ENCODE measurements at regions not wholly inside any gene's neighbourhood (a gene's known extent, or its start where the extent isn't known, plus 50 kb on each side); places are given as distances from the start of the nearest gene placed in this dataset.
"Not testable (repeated sequence)": the region's sequence is repeated elsewhere in the genome, so short reads cannot be mapped to it uniquely, and the experiment has no call there.

GRCh38 chr7:119630406-119630969, 642.5 kb upstream of the KCND2 start:
- DNase-seq, result no peak

DNA sequence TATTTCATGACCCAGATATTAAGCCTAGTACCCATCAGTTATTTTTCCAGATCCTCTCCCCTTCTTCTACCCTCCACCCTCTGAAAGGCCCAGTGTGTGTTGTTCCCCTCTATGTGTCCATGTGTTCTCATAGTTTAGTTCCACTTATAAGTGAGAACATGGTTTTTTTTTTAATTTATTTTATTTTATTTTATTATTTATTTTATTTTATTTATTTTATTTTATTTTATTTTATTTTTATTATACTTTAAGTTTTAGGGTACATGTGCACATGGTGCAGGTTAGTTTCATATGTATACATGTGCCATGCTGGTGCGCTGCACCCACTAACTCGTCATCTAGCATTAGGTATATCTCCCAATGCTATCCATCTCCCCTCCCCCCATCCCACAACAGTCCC, 639.2 kb upstream of the KCND2 start:
- not testable (repeated sequence) for DNase-seq

GRCh38 chr7:119640326-119640725, 632.6 kb upstream of the KCND2 start:
- DNase-seq, result no peak

GRCh38 chr7:119640861-119641260, 632.1 kb upstream of the KCND2 start:
- no peak for DNase-seq

DNA sequence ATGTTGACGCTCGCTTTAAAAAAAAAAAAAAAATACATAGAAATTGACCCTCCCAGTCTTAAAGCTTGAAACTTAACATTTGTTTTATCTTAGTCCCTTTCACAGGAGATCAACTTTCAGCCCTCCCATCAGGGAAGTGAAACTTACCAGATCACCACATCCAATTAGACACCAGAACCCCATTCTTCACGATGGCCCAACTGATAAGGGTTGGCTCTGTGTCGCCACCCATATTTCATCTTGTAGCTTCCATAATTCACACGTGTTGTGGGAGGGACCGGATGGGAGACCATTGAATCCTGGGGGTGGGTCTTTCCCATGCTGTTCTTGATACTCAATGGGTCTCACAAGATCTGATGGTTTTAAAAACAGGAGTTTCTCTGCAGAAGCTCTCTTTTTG, 629.4 kb upstream of the KCND2 start:
- no peak for DNase-seq

DNA sequence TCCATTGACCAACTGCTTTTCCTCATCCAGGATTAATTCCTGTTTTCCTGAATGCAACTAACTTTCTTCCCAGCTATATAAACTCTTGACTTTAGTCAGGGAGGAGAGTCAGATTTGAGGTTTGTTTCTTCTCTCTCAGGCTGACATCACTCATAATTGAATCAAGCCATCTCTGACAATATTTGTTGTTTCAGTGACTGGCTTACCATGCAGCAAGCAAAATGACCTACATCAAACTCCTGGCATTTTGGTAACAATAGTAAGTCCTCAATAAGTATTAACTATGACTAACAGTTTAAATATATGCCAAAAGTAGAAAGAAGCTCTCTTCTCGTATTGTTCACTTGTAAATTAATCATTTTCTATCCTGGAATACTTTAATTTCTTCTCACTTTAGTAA, 625.7 kb upstream of the KCND2 start:
- DNase-seq, result no peak

- not testable (repeated sequence) for DNase-seq
These were observed 624.2 kb upstream of the KCND2 start for GRCh38 chr7:119648752-119649151.

GRCh38 chr7:119660080-119660479, 612.9 kb upstream of the KCND2 start:
- DNase-seq, result no peak

- DNase-seq, result no peak
These were observed 608.4 kb upstream of the KCND2 start for GRCh38 chr7:119664601-119665000.

DNA sequence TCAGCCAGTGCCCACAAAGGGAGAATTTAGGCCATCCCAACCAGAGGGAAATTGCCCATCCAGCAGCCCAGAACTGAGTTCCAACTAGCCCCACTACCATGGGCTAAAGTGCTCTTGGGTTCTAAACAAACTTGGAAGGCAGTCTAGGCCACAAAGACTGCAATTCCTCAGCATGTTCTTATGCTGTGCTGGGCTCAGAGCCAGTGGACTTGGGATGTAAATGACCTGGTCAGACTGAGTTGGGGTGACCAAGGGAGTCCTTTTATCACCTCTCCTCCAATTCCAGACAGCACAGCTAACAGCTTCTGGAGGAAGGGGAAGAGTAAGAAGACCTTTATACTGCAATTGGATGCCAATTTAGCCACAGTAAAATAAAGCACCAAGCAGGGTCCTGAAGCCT, 607.2 kb upstream of the KCND2 start:
- no peak for DNase-seq

DNA sequence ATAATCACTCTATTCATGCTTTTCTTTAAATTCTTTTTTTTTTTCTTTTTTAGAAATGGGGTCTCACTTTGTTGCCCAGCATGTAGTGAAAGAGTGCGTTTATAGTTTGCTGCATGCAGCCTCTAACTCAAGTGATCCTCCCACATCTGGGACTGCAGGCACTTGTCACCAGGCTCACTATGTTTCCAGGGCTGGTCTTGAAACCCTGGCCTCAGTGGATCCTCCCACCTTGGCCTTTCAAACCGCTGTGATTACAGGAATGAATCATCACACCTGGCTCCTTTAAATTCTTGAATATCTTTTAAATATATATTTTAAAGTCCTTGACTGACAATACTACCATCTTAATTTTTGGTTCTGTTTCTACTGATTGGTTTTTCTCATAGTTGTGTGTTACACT, 591.6 kb upstream of the KCND2 start:
- no peak for DNase-seq

- no peak for DNase-seq
These were observed 588.2 kb upstream of the KCND2 start for GRCh38 chr7:119684763-119685162.

GRCh38 chr7:119685906-119686305, 587.1 kb upstream of the KCND2 start:
- DNase-seq, result no peak

- no peak for DNase-seq
These were observed 584.1 kb upstream of the KCND2 start for GRCh38 chr7:119688831-119689230.

- no peak for DNase-seq
These were observed 580.4 kb upstream of the KCND2 start for GRCh38 chr7:119692541-119692940.

- DNase-seq, result no peak
These were observed 578.5 kb upstream of the KCND2 start for GRCh38 chr7:119694506-119694905.

GRCh38 chr7:119696336-119696735, 576.6 kb upstream of the KCND2 start:
- DNase-seq, result no peak

DNA sequence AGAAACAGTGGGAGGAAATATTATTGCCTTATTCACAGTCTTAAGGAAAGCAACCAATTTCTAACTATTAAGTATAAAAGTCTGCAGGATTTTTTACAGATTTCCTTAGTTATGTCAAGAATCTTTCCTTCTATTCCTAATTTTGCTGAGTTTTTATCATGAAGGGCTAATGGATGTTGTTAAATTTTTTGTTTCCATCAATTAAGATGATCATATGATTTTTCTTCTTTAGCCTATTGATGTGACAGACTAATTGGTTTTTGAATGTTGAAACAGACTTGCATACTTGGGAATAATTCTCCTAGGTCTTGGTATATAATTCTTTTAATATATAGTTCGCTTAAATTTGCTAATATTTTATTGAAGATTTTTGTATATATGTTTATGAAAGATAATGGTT, 569.1 kb upstream of the KCND2 start:
- no peak for DNase-seq

DNA sequence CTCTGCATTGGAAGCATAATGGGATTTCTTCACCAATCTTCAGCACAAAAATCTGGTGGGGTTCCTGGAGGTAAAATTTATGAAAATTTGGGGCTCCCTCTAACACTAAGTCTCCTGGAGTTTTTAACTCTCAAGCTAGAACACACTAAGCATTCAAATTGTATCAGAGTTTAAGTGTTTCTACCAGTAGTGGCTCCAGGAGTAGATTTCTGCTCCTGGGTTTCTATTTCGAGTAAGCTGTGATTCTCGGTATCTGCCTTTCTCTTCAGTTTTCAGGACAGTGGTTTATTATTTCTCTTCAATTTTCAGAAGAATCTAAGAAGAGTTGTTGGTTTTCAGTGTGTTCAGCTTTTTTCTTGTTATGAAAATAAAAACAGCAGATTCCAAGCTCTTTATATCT, 566.4 kb upstream of the KCND2 start:
- no peak for DNase-seq

GRCh38 chr7:119708891-119709290, 564.1 kb upstream of the KCND2 start:
- DNase-seq, result no peak

DNA sequence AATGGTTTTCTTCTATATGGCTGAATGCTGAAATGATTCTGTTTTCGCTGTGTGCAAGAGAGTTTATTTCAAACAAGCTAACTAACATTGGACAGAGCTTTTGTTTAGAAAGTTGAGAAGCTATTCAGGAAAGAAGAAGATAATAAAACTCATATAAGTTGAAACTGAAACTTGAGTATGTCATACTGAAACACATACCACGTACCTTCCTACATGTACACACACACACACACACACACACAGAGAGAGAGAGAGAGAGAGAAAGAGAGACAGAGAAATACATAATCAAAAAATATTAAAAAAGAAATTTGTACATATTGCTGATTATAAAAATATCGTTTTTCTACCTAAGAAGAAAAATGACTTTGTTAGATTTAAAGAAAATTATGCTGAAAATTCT, 561.9 kb upstream of the KCND2 start:
- peak in 1 of 5 experiments; percentile 41 for DNase-seq

DNA sequence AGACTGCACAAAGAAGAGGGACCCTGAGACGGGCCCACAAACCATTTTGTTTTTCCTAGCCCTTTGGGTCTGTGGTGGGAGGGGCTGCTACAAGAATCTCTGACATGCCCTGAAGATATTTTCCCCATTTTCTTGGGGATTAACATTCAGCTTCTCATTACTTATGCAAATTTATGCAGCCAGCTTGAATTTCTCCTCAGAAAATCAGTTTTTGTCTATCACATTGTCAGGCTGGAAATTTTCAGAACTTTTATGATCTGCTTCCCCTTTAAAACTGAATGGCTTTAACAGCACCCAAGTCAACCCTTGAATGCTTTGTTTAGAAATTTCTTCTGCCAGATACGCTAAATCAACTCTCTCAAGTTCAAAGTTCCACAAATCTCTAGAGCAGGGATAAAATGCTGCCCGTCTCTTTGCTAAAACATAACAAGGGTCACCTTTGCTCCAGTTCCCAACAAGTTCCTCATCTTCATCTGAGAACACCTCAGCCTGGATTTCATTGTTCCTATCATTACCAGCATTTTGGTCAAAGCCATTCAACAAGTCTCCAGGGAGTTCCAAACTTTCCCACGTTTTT, 560.0 kb upstream of the KCND2 start:
- DNase-seq, result no peak

GRCh38 chr7:119713606-119714005, 559.4 kb upstream of the KCND2 start:
- no peak for DNase-seq

DNA sequence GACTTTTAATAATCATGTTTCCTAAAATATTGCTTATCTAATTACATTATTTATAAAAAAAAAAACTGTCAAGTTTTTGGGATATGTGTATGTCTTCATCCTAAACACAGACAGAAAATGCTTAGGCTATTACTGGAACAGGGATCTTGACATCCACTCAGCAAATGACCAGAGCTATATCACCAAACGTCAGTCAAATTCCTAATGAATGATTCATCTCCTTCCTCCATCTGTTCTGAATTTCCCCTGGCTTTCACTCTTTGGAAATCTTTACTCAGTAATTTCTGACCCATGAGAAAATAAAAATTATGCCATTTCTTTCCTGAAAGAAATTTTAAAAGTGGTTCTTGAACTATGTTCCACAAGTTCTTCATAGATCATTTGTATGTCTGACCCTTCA, 552.4 kb upstream of the KCND2 start:
- no peak for DNase-seq
